ENCODE measurements at regions not wholly inside any gene's neighbourhood (a gene's known extent, or its start where the extent isn't known, plus 50 kb on each side); places are given as distances from the start of the nearest gene placed in this dataset.

GRCh38 chr13:82407321-82407720 lies 1475.0 kb downstream of the SLITRK1 start:
- TF ChIP-seq, protein P1, sequence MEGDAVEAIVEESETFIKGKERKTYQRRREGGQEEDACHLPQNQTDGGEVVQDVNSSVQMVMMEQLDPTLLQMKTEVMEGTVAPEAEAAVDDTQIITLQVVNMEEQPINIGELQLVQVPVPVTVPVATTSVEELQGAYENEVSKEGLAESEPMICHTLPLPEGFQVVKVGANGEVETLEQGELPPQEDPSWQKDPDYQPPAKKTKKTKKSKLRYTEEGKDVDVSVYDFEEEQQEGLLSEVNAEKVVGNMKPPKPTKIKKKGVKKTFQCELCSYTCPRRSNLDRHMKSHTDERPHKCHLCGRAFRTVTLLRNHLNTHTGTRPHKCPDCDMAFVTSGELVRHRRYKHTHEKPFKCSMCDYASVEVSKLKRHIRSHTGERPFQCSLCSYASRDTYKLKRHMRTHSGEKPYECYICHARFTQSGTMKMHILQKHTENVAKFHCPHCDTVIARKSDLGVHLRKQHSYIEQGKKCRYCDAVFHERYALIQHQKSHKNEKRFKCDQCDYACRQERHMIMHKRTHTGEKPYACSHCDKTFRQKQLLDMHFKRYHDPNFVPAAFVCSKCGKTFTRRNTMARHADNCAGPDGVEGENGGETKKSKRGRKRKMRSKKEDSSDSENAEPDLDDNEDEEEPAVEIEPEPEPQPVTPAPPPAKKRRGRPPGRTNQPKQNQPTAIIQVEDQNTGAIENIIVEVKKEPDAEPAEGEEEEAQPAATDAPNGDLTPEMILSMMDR (conservative IDR thresholded peaks at IDR 0.05; ENCODE audit: low read length) = no peak
- TF ChIP-seq EZH2phosphoT487 (IDR thresholded peaks at IDR 0.05; ENCODE audit: borderline replicate concordance, low read depth, low read length) = no peak
